ENCODE measurements at regions not wholly inside any gene's neighbourhood (a gene's known extent, or its start where the extent isn't known, plus 50 kb on each side); places are given as distances from the start of the nearest gene placed in this dataset.

GRCh38 chr7:88363249-88363648 lies 56.6 kb upstream of the STEAP4 start:
- FAIRE-seq = no peak
- Histone ChIP-seq H3K14ac (ENCODE audit: insufficient read length) (no peak overlapping the region), H4K8ac (ENCODE audit: extremely low read depth, insufficient read depth, low read length) (no peak overlapping the region), H2BK15ac (ENCODE audit: low read length) (no peak overlapping the region), H3K4me1 (replicated peaks in 1 of 4; ENCODE audit: control insufficient read depth in 3 of 4, insufficient read depth in 4 of 4, low read length in 3 of 4) (peaks cover 0 to 3% (median 0%) of the 10 kb centered on the region in 4 experiments; a peak in 1 of 7 replicates), H3K27me3 (replicated peaks in 1 of 4; ENCODE audit: control insufficient read depth in 3 of 4, extremely low read depth in 1 of 4, insufficient read depth in 3 of 4, low read length in 3 of 4) (no peaks in the 10 kb centered on the region), H3K23me2 (ENCODE audit: low read depth, low read length) (no peaks in the 10 kb centered on the region; the same call in 1 of the 2 replicates), H3K36me3 (ENCODE audit: control insufficient read depth in 2 of 4, insufficient read depth in 4 of 4, low read length in 3 of 4) (no peaks in the 10 kb centered on the region), H3K4ac (replicated peaks; ENCODE audit: insufficient read length, low read depth, low read length) (no peak overlapping the region), H3K4me3 (ENCODE audit: extremely low read depth in 1 of 4, insufficient read depth in 2 of 4, low read depth in 3 of 4, low read length in 4 of 4) (no peak overlapping the region), H2AFZ (ENCODE audit: low read length) (no peak overlapping the region), H3K27ac (ENCODE audit: low read depth, low read length) (no peak overlapping the region), H2BK5ac (ENCODE audit: low read depth, low read length) (no peak overlapping the region), H2BK120ac (replicated peaks; ENCODE audit: low read depth, low read length) (no peak overlapping the region), H3K9me3 (ENCODE audit: insufficient read depth in 2 of 2, low read depth in 1 of 2, low read length in 1 of 2) (no peaks in the 10 kb centered on the region), H2AK5ac (ENCODE audit: low read depth, low read length) (no peak overlapping the region), H4K91ac (replicated peaks; ENCODE audit: insufficient read length, low read length) (no peak overlapping the region), H4K5ac (ENCODE audit: insufficient read length, low read depth, low read length) (no peak overlapping the region), H3K79me1 (ENCODE audit: low read depth, low read length) (no peaks in the 10 kb centered on the region), H3K23ac (ENCODE audit: insufficient read length) (no peak overlapping the region), H2BK20ac (ENCODE audit: low read length) (no peak overlapping the region), H2BK12ac (ENCODE audit: low read depth, low read length) (no peak overlapping the region), H3K56ac (replicated peaks; ENCODE audit: insufficient read length, low read depth, low read length) (no peak overlapping the region), H3K9ac (replicated peaks in 1 of 4; ENCODE audit: extremely low read depth in 1 of 4, low read depth in 3 of 4, low read length in 3 of 4) (no peak overlapping the region), H3K18ac (ENCODE audit: extremely low read depth, low read length) (no peak overlapping the region), H3K79me2 (ENCODE audit: control insufficient read depth in 1 of 2, insufficient read depth in 2 of 2, low read length in 2 of 2) (no peaks in the 10 kb centered on the region), H4K20me1 (replicated peaks in 1 of 2; ENCODE audit: control insufficient read depth in 1 of 2, insufficient read depth in 2 of 2, low read length in 2 of 2) (no peaks in the 10 kb centered on the region), H3K4me2 (ENCODE audit: insufficient read depth in 1 of 2, low read depth in 2 of 2, low read length in 2 of 2) (no peak overlapping the region)
- 75 to 100% methylated on average over 1 to 7 of the region's 7 CpGs for WGBS, 2 experiments (ENCODE audit: extremely low coverage in 1 of 2, insufficient coverage in 1 of 2, insufficient read length in 1 of 2, insufficient replicate concordance in 2 of 2, low coverage in 1 of 2, low lambda C conversion rate in 2 of 2, missing lambda C conversion rate in 1 of 2)
- ChIA-PET CTCF (ENCODE audit: partially characterized antibody) (interaction anchor here (1.2 to 4.3 kb wide), 2 partner anchors 12 to 17 kb away, joined by 3 to 20 read pairs; no protein-coding TSS in a partner anchor), POLR2A (ENCODE audit: partially characterized antibody) (no interaction called here)
- DNase-seq (ENCODE audit: low read depth in 1 of 2, low spot score in 2 of 2) = no peak
- TF ChIP-seq POU5F1 (IDR thresholded peaks at IDR 0.05; ENCODE audit: low read depth, low read length) (peak; percentile 67; the same call in 1 of the 2 replicates), SIX5 (IDR thresholded peaks at IDR 0.05; ENCODE audit: low read depth, low read length) (no peak)
